ENCODE measurements at regions not wholly inside any gene's neighbourhood (a gene's known extent, or its start where the extent isn't known, plus 50 kb on each side); places are given as distances from the start of the nearest gene placed in this dataset.

- ATAC-seq (no peak), DNase-seq (ENCODE audit: low spot score) (no peak)
Observed at GRCh38 chr1:116262207-116262994, 110.6 kb upstream of the ATP1A1 start.

DNA sequence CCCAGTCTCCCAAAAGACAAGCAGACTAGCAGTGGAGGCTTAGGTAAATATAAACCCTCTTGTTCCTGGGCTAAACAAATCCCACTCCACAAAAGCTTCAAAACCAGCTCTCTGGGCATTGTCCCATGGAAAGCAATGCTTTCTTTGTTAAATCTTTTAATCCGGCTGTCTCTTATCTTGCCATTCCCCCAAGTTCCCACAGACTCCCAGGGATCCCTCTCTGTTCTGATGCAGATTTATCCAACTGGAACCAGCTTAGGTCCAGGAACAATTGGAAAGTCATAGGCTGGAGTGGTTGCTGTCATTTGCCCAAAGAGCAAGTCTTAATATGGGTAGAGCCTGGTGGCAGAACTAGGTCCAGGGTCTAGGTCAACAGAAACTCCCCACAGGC, 110.1 kb upstream of the ATP1A1 start:
- DNase-seq (ENCODE audit: low spot score), result no peak
- ATAC-seq, result no peak

DNA sequence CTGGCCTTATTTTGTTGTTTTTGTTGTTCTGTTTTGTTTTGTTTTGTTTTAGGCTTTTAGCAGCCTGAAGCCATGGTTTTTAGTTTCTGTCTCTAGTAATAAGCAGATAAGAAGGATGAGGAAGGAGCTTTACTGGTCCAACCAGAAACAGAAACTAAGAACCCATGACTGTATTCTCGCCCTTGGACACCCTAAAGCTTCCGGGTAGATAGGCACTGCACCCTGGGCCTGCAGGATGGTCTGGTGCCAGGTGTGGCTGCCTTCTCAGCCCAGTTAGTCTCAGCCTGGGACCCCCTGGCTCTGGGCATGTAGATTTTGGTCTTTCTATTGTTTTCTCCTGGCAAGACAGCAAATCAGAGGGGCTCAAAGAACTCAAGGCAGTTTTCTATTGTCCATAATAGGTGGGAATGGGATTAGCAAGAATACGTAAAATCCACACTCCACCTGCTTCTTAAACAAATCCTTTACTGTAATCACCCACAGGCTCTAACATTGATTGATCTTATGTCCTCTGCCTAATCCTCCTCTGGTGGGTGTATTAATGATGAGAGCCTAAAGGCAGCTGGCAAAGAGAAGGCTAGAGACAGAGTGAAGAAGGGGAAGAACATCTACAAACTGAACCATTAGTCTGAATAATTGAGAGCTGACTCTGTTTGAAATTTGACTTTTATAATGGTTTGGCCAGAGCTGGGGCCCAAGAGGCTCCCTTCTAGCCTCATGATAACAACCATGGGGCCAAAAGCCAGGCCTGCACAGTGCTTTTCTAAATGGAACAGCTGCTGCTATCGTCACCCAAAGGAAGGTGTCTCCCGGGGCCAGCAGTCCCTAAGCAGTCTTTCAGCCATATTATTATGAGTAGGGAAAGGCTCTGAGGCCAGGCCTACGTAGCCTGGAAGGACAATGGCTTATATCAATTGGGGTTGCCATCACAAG, 106.8 kb upstream of the ATP1A1 start:
- DNase-seq (ENCODE audit: low spot score), result no peak
- no peak for ATAC-seq

GRCh38 chr1:116266864-116267212, 106.2 kb upstream of the ATP1A1 start:
- DNase-seq (ENCODE audit: low spot score), result no peak
- ATAC-seq, result no peak

DNA sequence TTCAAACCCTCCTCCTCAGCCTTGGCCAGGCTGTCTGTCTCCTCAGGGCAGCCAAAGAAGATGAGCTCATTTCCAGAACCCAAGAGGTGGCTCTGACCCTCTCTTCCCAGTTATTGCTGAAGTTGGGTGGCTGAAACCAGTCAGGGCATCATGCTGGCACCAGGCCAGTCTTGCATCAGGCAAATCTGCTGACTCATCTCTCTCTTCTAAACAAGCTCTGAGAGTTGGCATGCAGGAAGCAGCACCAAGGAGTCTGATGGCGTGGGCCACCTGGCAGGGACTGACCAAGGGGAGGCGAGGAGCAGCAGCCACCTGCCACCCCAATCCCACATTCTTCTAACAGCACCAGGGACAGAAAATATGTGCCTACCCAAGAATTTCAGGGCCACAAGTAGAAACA, 104.8 kb upstream of the ATP1A1 start:
- peak; percentile 82 for DNase-seq (ENCODE audit: low spot score)
- ATAC-seq, result peak; percentile 73

DNA sequence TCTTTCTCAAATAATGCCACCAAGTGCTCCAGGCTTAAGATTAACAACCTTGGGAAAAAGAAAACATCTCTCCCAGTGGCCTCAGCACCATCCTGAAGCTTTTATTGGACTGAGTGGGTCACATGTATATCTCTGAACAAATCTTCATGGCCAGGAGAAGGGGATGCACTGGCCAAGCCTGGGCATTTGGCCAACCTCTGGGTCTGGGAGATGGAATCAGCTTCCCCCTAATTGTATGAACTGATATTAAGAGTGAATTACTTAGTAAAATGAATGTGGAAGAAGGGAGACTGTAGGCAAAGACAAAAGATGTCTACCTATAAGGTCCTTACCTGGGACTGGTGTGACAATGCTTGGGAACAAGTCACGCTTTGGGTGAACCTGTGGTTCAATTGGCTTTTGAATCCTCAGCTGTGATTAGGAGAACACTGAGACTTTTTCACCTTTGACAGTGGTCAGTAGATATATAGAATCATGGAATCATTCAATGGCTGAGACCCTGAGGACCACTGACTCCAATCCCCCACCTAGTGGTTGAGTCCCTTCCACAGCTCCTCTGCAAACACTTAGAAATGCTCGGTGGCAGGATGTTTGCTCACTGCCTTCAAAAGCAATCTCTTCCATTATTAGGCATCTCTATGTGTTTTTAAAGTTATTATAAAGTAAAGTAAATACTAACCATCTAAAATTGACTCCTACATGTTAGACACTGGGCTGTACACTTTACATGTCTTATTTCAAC, 102.6 kb upstream of the ATP1A1 start:
- DNase-seq (ENCODE audit: low spot score) (no peak), ATAC-seq (no peak)

- DNase-seq (ENCODE audit: low spot score) (peak; percentile 87), ATAC-seq (peak; percentile 97)
Observed at GRCh38 chr1:116273042-116273783, 99.8 kb upstream of the ATP1A1 start.

DNA sequence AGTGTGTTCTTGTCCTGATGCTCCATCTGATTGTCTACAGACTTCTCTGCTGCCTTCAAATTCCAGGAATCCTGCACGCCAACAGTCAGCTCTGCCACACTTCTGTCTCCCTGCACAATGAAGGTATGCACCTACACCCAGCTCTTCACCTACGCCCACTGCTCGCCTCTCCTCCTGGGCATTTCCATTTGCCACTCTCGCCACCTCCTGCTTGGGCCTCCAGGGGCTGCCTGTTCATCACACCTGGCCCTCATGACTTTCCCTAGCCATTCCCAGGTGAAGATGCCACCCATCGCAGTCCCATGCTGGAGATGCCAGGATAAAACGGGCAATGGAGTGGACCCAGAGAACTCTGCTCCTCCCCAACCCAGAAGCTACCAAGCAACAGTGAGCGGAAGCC, 96.5 kb upstream of the ATP1A1 start:
- ATAC-seq (no peak), DNase-seq (ENCODE audit: low spot score) (no peak)

GRCh38 chr1:116277840-116278540, 95.1 kb upstream of the ATP1A1 start:
- ATAC-seq (no peak), DNase-seq (ENCODE audit: low spot score) (no peak)

DNA sequence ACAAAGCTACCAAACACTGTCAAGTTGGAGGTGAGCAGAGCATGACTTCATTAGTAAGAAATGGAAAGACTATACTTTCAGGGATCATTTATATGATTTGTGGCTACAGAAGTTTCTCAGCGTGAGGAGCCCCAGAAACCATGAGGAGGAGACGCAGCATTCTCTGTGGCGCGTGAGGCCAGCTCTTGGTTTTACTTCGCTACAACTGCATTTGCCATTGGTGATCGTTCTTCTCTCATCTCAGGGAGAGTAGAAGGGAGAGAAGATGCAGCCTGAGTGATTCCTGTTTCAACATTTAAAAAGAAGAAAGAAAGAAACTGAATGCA, 94.5 kb upstream of the ATP1A1 start:
- DNase-seq (ENCODE audit: low spot score) (no peak), ATAC-seq (no peak)

DNA sequence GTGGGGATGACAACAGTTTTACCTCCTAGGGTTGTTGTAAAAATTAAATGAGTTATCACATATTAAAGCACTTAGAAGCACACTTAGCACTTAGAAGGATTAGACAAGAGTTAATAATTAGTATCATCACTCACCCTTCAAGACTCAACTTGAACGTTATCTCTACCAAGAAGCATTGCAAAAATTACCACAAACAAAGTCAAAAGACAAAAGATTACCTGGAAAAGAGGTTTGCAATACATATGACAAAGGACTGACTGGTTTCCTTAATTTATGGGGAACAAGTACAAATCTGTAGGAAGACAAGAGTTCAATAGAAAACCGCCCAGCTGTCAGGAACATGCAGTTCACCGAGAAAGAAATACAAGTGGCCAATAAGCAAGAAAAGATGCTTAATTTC, 93.3 kb upstream of the ATP1A1 start:
- DNase-seq (ENCODE audit: low spot score) (no peak), ATAC-seq (no peak)

DNA sequence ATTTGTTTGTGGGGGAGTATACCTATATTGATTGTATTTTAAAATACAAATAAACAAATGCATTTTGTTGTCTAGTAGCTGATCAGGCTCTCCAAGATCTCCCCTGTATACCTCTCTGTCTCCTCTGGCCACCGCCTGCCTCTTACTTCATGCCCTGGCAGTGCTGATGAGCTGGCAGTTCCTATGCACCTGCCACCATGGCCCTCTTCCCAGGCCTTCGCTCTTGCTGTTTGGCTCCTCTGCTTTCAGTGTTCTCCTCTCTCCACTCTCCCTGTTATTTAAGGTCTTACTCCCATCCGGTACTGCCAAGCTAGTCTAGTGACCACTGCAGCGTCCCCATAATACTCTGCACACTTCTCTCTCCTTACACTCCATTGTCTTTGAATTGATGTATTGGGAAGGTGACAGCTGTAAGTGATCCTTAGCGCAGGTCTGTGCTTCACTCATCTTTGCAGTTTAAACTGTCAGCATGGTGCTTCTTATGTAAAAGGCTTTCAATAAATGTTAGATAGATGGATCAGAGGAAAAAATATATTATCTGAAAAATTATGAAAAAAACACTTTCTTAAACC, 88.1 kb upstream of the ATP1A1 start:
- ATAC-seq (peak; percentile 68), DNase-seq (ENCODE audit: low spot score) (no peak)

DNA sequence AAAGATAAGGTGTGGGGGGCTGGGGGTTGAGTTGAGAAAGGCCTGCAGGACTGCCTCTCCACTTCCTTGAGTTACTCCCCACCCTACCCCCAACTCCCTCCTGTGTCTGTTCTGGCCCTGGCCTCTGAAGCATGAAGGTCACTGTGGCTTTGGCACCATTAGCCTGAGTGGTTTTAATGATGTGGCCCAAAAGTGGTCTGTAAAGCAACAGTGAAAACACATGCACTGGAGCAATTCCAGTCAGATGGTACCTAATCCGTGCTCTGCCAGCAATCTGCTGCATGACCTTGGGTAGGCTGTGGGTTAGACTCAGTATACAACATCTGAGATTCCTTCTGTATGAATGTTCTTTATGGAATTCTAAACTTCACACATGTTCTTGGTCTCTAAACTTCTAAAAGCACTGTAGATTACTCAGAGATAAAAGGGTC, 86.5 kb upstream of the ATP1A1 start:
- DNase-seq (ENCODE audit: low spot score) (no peak), ATAC-seq (no peak)

GRCh38 chr1:116287341-116288200, 85.5 kb upstream of the ATP1A1 start:
- DNase-seq (ENCODE audit: low spot score) (no peak), ATAC-seq (peak; percentile 73)

DNA sequence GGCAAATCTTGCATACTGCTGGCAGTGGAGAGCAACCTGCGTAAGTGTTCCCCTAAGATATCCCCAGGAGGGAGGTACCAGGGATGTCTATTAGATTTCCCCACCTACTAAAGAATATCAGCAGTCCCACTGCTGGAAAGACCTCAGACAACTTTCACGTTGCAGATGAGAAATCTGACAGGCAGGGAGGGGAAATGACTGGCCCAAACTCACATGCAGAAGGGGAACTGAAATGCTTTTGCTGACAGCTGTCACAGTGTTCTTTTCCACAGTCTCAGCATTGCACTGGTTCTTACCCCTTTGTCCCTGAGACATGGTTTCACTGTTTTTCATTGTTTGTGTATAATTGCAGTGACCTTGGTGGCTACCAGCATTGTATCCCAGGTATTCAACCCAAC, 84.8 kb upstream of the ATP1A1 start:
- no peak for DNase-seq (ENCODE audit: low spot score)
- peak; percentile 13 for ATAC-seq

- DNase-seq (ENCODE audit: low spot score) (peak; percentile 85), ATAC-seq (peak; percentile 76)
Observed at GRCh38 chr1:116289193-116289592, 83.9 kb upstream of the ATP1A1 start.

- DNase-seq (ENCODE audit: low spot score) (no peak), ATAC-seq (no peak)
Observed at GRCh38 chr1:116290085-116290705, 82.8 kb upstream of the ATP1A1 start.

- DNase-seq (ENCODE audit: low spot score) (no peak), ATAC-seq (no peak)
Observed at GRCh38 chr1:116291024-116291423, 82.0 kb upstream of the ATP1A1 start.
